IgD-negative memory B cell (primary cell): ENCODE measurements at regions not wholly inside any gene's neighbourhood (a gene's known extent, or its start where the extent isn't known, plus 50 kb on each side); places are given as distances from the start of the nearest gene placed in this dataset.
A peak's percentile ranks its signal among the peaks of the same experiment; 100 is the strongest.
"Not testable (repeated sequence)": the region's sequence is repeated elsewhere in the genome, so short reads cannot be mapped to it uniquely, and the experiment has no call there.

Experiments
- H3K27ac Mint-ChIP-seq, 3 donors: one replicate each; pipeline ENCODE4 v1.8.0; 2020 to 2022; ENCODE audit warnings: mild to moderate bottlenecking in 3 of 3, mixed read lengths in 3 of 3, moderate library complexity in 1 of 3
- H3K27me3 Mint-ChIP-seq: one replicate; pipeline ENCODE4 v1.8.0; 2021; ENCODE audit warnings: mixed read lengths
- H3K36me3 Mint-ChIP-seq: one replicate; pipeline ENCODE4 v1.8.0; 2020; ENCODE audit warnings: mild to moderate bottlenecking, mixed read lengths
- H3K4me1 Mint-ChIP-seq, 3 donors: one replicate each; pipeline ENCODE4 v1.8.0; 2020 to 2022; ENCODE audit warnings: mixed read lengths in 3 of 3, mild to moderate bottlenecking in 1 of 3
- H3K4me3 Mint-ChIP-seq, 4 donors: one replicate each; pipeline ENCODE4 v1.8.0; 2020 to 2022; ENCODE audit warnings: mild to moderate bottlenecking in 4 of 4, mixed read lengths in 4 of 4, moderate library complexity in 3 of 4
- H3K9me3 Mint-ChIP-seq, 3 donors: one replicate each; pipeline ENCODE4 v1.8.0; 2020 to 2021; ENCODE audit warnings: mixed read lengths in 3 of 3, mild to moderate bottlenecking in 1 of 3

- H3K4me1 Mint-ChIP-seq: peaks cover 0 to 1% (median 0%) of the 10 kb centered on the region in 3 donors
- H3K27ac Mint-ChIP-seq: peak overlapping the region in 1 of 3 donors; percentile 4
- peaks cover 0 to 3% (median 0%) of the 10 kb centered on the region in 3 donors for H3K9me3 Mint-ChIP-seq
- no peaks in the 10 kb centered on the region for H3K36me3 Mint-ChIP-seq
- no peak overlapping the region for H3K4me3 Mint-ChIP-seq
- peaks cover 3% of the 10 kb centered on the region for H3K27me3 Mint-ChIP-seq
These were observed 128.9 kb downstream of the CD164 start for GRCh38 chr6:109253366-109253765.

GRCh38 chr6:109252261-109253041 is 129.8 kb downstream of the CD164 start:
- H3K27ac Mint-ChIP-seq: peak overlapping the region in 1 of 3 donors; percentile 4

GRCh38 chr6:109251839-109252238 is 130.4 kb downstream of the CD164 start:
- Mint-ChIP-seq H3K27ac (no peak overlapping the region), H3K9me3 (peaks cover 0 to 3% (median 0%) of the 10 kb centered on the region in 3 donors), H3K36me3 (no peaks in the 10 kb centered on the region), H3K27me3 (peaks cover 3% of the 10 kb centered on the region), H3K4me1 (peaks cover 0 to 1% (median 0%) of the 10 kb centered on the region in 3 donors), H3K4me3 (no peak overlapping the region)

More at GRCh38 chr6:109252261-109253041, 129.8 kb downstream of the CD164 start:
- Mint-ChIP-seq H3K36me3 (no peaks in the 10 kb centered on the region), H3K4me1 (peaks cover 0 to 1% (median 0%) of the 10 kb centered on the region in 3 donors), H3K27me3 (peaks cover 3% of the 10 kb centered on the region), H3K4me3 (no peak overlapping the region), H3K9me3 (peaks cover 0 to 3% (median 0%) of the 10 kb centered on the region in 3 donors)

- not testable (repeated sequence) for H3K36me3 Mint-ChIP-seq, H3K4me1 Mint-ChIP-seq, H3K27me3 Mint-ChIP-seq, H3K4me3 Mint-ChIP-seq, H3K9me3 Mint-ChIP-seq, H3K27ac Mint-ChIP-seq
These were observed 131.6 kb downstream of the CD164 start for GRCh38 chr6:109250544-109251156.

- Mint-ChIP-seq H3K27me3 (no peaks in the 10 kb centered on the region), H3K9me3 (no peaks in the 10 kb centered on the region), H3K4me3 (no peak overlapping the region)
These were observed 138.1 kb downstream of the CD164 start for GRCh38 chr6:109243863-109244825.

GRCh38 chr6:109242925-109243324 is 139.3 kb downstream of the CD164 start:
- Mint-ChIP-seq H3K27me3 (no peaks in the 10 kb centered on the region), H3K27ac (no peak overlapping the region), H3K4me1 (no peaks in the 10 kb centered on the region), H3K9me3 (no peaks in the 10 kb centered on the region), H3K36me3 (peaks cover 3% of the 10 kb centered on the region), H3K4me3 (no peak overlapping the region)

More at GRCh38 chr6:109243863-109244825, 138.1 kb downstream of the CD164 start:
- Mint-ChIP-seq H3K4me1 (no peaks in the 10 kb centered on the region), H3K36me3 (peaks cover 3% of the 10 kb centered on the region), H3K27ac (peak overlapping the region in 1 of 3 donors; percentile 80)

- Mint-ChIP-seq H3K27ac (no peak overlapping the region), H3K4me3 (no peak overlapping the region), H3K36me3 (peaks cover 3% of the 10 kb centered on the region), H3K27me3 (no peaks in the 10 kb centered on the region), H3K4me1 (peaks cover 0 to 3% (median 3%) of the 10 kb centered on the region in 3 donors), H3K9me3 (no peaks in the 10 kb centered on the region)
These were observed 140.2 kb downstream of the CD164 start for GRCh38 chr6:109242029-109242428.

- H3K27me3 Mint-ChIP-seq: no peaks in the 10 kb centered on the region
- H3K4me1 Mint-ChIP-seq: peaks cover 0 to 8% (median 7%) of the 10 kb centered on the region in 3 donors
- H3K27ac Mint-ChIP-seq: no peak overlapping the region
- H3K9me3 Mint-ChIP-seq: no peaks in the 10 kb centered on the region
- no peak overlapping the region for H3K4me3 Mint-ChIP-seq
- peaks cover 3% of the 10 kb centered on the region for H3K36me3 Mint-ChIP-seq
These were observed 141.1 kb downstream of the CD164 start for GRCh38 chr6:109241199-109241598.

GRCh38 chr6:109240370-109241084 is 141.7 kb downstream of the CD164 start:
- no peaks in the 10 kb centered on the region for H3K27me3 Mint-ChIP-seq
- peaks cover 0 to 8% (median 7%) of the 10 kb centered on the region in 3 donors for H3K4me1 Mint-ChIP-seq
- H3K9me3 Mint-ChIP-seq: no peaks in the 10 kb centered on the region
- H3K4me3 Mint-ChIP-seq: no peak overlapping the region
- no peak overlapping the region for H3K27ac Mint-ChIP-seq
- peaks cover 3% of the 10 kb centered on the region for H3K36me3 Mint-ChIP-seq

- H3K9me3 Mint-ChIP-seq: no peaks in the 10 kb centered on the region
- H3K27ac Mint-ChIP-seq: no peak overlapping the region
- H3K36me3 Mint-ChIP-seq: peaks cover 3% of the 10 kb centered on the region
- no peaks in the 10 kb centered on the region for H3K27me3 Mint-ChIP-seq
- H3K4me1 Mint-ChIP-seq: peaks cover 0 to 8% (median 7%) of the 10 kb centered on the region in 3 donors
- H3K4me3 Mint-ChIP-seq: no peak overlapping the region
These were observed 142.5 kb downstream of the CD164 start for GRCh38 chr6:109239651-109240321.

GRCh38 chr6:109239160-109239559 is 143.1 kb downstream of the CD164 start:
- Mint-ChIP-seq H3K36me3 (peaks cover 4% of the 10 kb centered on the region), H3K27ac (no peak overlapping the region), H3K4me3 (no peak overlapping the region), H3K4me1 (peaks cover 0 to 8% (median 7%) of the 10 kb centered on the region in 3 donors), H3K9me3 (peaks cover 0 to 3% (median 0%) of the 10 kb centered on the region in 3 donors), H3K27me3 (no peaks in the 10 kb centered on the region)

- H3K9me3 Mint-ChIP-seq: peaks cover 0 to 3% (median 0%) of the 10 kb centered on the region in 3 donors
- peaks cover 0 to 8% (median 7%) of the 10 kb centered on the region in 3 donors for H3K4me1 Mint-ChIP-seq
- no peak overlapping the region for H3K4me3 Mint-ChIP-seq
- no peaks in the 10 kb centered on the region for H3K27me3 Mint-ChIP-seq
- no peak overlapping the region for H3K27ac Mint-ChIP-seq
- H3K36me3 Mint-ChIP-seq: peaks cover 3% of the 10 kb centered on the region
These were observed 143.1 kb downstream of the CEP57L1 start for GRCh38 chr6:109238396-109238795.

GRCh38 chr6:109237986-109238329 is 142.7 kb downstream of the CEP57L1 start:
- Mint-ChIP-seq H3K27ac (no peak overlapping the region), H3K4me1 (peaks cover 0 to 8% (median 7%) of the 10 kb centered on the region in 3 donors), H3K9me3 (peaks cover 0 to 3% (median 0%) of the 10 kb centered on the region in 3 donors), H3K36me3 (peaks cover 3% of the 10 kb centered on the region), H3K27me3 (no peaks in the 10 kb centered on the region), H3K4me3 (no peak overlapping the region)
